NB4 (cell line): ENCODE measurements at regions not wholly inside any gene's neighbourhood (a gene's known extent, or its start where the extent isn't known, plus 50 kb on each side); places are given as distances from the start of the nearest gene placed in this dataset.

Experiments
- DNase-seq: peaks from one replicate; pipeline ENCODE4 v3.0.0; 2010; ENCODE audit warnings: low read depth
- H3K4me3 ChIP-seq: one replicate; pipeline ENCODE4 v1.5.1; 2011; ENCODE audit warnings: mild to moderate bottlenecking, low read depth, low read length, moderate library complexity
- CTCF ChIP-seq: IDR thresholded peaks from one replicate; pipeline ENCODE4 v1.5.1; 2012; ENCODE audit warnings: low read depth, low read length
- MYC ChIP-seq: IDR thresholded peaks from 2 replicates; pipeline ENCODE4 v1.6.1; 2011; ENCODE audit warnings: low read depth, low read length
- POLR2A ChIP-seq: IDR thresholded peaks from 2 replicates; pipeline ENCODE4 v1.6.1; 2011; ENCODE audit warnings: mild to moderate bottlenecking; ENCODE audit not compliant: insufficient read length; ENCODE audit errors: extremely low read depth
- TF ChIP-seq, protein P1 (sequence below): IDR thresholded peaks from 2 replicates; pipeline ENCODE4 v1.6.1; 2011; ENCODE audit warnings: low read depth, low read length

DNA sequence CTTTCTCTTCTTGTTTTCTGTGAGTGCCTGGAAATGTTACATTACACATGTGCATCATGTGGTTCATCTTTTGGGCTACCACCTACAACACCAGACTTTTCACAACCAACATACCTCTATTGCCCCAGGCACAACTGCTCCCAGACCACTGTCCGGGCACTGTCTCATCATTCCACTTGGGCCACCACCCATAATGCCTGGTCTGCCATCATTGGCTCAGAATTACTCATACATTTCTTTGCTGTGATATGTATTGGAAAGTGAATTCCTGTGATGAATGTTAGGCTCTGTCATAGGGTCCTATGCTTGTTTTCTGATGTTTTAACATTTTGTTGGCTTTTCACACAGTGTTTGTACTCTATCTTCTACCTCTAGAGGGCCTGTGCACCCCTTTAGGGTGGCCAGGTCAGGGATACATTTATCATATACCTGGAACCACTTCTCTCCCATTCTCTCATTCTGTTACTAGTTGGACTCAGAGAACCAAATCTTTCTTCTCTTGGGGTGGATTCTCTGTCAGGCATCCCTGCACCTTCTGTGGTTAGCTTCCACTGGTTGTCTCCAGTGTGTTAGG, 172.8 kb downstream of the NHLRC3 start:
- no peak for DNase-seq
- TF ChIP-seq CTCF (no peak), MYC (no peak), POLR2A (no peak)
- TF ChIP-seq, protein P1, sequence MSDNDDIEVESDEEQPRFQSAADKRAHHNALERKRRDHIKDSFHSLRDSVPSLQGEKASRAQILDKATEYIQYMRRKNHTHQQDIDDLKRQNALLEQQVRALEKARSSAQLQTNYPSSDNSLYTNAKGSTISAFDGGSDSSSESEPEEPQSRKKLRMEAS: no peak
- H3K4me3 ChIP-seq: no peak overlapping the region

DNA sequence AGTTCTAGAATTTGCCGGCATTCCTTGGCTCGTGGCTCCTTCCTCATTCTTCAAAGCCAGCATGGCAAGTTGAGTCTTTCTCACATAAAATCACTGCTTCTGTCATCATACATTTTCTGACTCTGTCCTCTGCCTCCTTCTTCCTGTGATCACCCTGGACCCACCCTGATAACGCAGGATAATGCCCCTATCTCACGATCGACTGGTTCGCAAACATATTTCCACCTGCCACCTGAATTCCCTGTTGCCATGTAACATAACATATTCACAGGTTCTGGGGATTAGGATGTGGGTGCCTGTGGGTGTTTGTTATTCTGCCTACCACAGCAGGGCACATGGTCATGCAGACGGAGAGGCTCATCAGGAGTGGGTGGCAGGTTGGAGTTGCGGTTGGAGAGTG, 177.7 kb downstream of the NHLRC3 start:
- DNase-seq: no peak
- TF ChIP-seq, protein P1: no peak
- no peak for TF ChIP-seq POLR2A
- no peak for TF ChIP-seq CTCF
- TF ChIP-seq MYC: no peak
- no peak overlapping the region for H3K4me3 ChIP-seq

DNA sequence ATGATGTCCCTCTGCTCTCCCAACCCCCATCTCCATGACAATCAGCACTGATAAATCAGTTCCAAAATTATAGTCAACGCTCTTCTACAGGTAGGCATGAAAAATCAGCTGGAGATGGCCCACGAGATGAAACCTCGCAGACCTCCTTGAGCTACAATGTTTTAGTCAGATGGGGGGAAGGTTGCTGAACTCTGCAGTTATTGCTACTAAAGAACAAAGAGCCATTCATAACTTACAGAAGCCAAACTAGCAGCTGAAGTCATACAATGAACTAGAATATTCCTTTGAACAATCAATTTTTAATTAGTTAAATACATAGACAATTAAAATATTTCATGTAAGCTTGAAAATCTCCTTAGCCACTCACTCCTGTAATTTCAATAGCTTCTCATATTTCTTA, 179.2 kb downstream of the NHLRC3 start:
- H3K4me3 ChIP-seq: no peak overlapping the region
- TF ChIP-seq MYC (no peak), CTCF (no peak), POLR2A (no peak)
- TF ChIP-seq, protein P1: no peak
- DNase-seq: no peak

- TF ChIP-seq CTCF: no peak
- no peak for TF ChIP-seq MYC
- TF ChIP-seq, protein P1: no peak
- no peak for TF ChIP-seq POLR2A
- no peak for DNase-seq
- no peak overlapping the region for H3K4me3 ChIP-seq
These were observed 186.5 kb downstream of the NHLRC3 start for GRCh38 chr13:39224671-39225240.

GRCh38 chr13:39225860-39226259, 187.6 kb downstream of the NHLRC3 start:
- no peak overlapping the region for H3K4me3 ChIP-seq
- no peak for DNase-seq
- no peak for TF ChIP-seq MYC
- no peak for TF ChIP-seq CTCF
- TF ChIP-seq, protein P1: no peak
